Activated naive CD8-positive, alpha-beta T cell treated with anti-CD3 and anti-CD28 coated beads, Interleukin-2, amount 50 U/mL, for 24 hours (primary cell): ENCODE measurements at regions not wholly inside any gene's neighbourhood (a gene's known extent, or its start where the extent isn't known, plus 50 kb on each side); places are given as distances from the start of the nearest gene placed in this dataset.

Experiments
- ATAC-seq: fragments of 150-1000 bp; cut with Tn5 transposase; one replicate; pipeline ENCODE4 v1.10.0; 2021
- DNase-seq: peaks from one replicate; pipeline ENCODE4 v3.0.0; 2021
- H3K27ac Mint-ChIP-seq: one replicate; pipeline ENCODE4 v1.8.0; 2021; ENCODE audit warnings: mild to moderate bottlenecking, mixed read lengths
- H3K27me3 Mint-ChIP-seq: one replicate; pipeline ENCODE4 v1.8.0; 2021; ENCODE audit warnings: mixed read lengths
- H3K36me3 Mint-ChIP-seq: one replicate; pipeline ENCODE4 v1.8.0; 2021; ENCODE audit warnings: low read depth, mixed read lengths
- H3K4me1 Mint-ChIP-seq: one replicate; pipeline ENCODE4 v1.8.0; 2021; ENCODE audit warnings: mixed read lengths
- H3K4me3 Mint-ChIP-seq: one replicate; pipeline ENCODE4 v1.8.0; 2021; ENCODE audit warnings: mild to moderate bottlenecking, moderate library complexity, mixed read lengths
- H3K9me3 Mint-ChIP-seq: one replicate; pipeline ENCODE4 v1.8.0; 2021; ENCODE audit warnings: mixed read lengths

DNA sequence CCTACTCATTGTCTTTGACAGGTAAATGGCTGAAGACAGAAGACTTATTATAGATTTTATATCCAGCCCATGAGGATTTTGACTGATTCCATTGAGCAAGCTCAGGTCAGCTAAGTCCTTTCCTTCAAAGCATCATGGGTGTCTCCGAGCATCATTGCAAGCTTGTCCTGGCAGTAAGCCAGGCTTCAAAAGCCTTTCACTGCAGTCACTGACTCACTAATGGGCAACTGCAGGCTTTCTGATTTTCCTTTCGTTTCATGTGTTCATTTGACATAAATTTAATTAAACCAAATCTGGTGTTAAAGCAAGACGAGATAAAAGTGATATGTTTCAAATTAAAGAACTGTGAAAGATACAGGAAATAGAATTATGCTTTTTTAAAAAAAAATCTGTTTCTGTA lies 426.2 kb downstream of the ANXA1 start:
- no peak for DNase-seq
- H3K9me3 Mint-ChIP-seq, result no peaks in the 10 kb centered on the region
- no peaks in the 10 kb centered on the region for H3K36me3 Mint-ChIP-seq
- no peak overlapping the region for H3K4me3 Mint-ChIP-seq
- no peaks in the 10 kb centered on the region for H3K27me3 Mint-ChIP-seq
- H3K4me1 Mint-ChIP-seq, result no peaks in the 10 kb centered on the region
- no peak overlapping the region for H3K27ac Mint-ChIP-seq
- no peak for ATAC-seq

DNA sequence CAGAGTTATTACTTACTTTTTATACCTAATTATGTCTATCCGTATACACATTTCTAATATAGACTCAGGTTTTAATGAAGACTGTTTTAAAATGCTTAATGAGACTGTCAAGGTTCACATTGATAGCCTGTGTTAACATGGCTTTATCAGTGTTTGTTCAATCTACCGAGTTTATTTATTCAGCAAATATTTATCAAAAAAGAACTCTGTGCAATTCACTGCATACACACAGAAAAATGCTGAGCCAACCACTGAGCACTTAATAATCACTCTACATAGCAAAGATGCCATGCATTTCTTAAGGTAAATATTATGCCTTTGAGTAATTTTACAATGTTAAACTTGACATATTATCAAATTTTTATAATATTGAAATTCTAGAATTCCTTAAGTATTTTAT lies 428.2 kb downstream of the ANXA1 start:
- no peak for ATAC-seq
- no peaks in the 10 kb centered on the region for H3K9me3 Mint-ChIP-seq
- no peak for DNase-seq
- no peaks in the 10 kb centered on the region for H3K36me3 Mint-ChIP-seq
- no peak overlapping the region for H3K4me3 Mint-ChIP-seq
- no peaks in the 10 kb centered on the region for H3K27me3 Mint-ChIP-seq
- no peaks in the 10 kb centered on the region for H3K4me1 Mint-ChIP-seq
- H3K27ac Mint-ChIP-seq, result no peak overlapping the region

DNA sequence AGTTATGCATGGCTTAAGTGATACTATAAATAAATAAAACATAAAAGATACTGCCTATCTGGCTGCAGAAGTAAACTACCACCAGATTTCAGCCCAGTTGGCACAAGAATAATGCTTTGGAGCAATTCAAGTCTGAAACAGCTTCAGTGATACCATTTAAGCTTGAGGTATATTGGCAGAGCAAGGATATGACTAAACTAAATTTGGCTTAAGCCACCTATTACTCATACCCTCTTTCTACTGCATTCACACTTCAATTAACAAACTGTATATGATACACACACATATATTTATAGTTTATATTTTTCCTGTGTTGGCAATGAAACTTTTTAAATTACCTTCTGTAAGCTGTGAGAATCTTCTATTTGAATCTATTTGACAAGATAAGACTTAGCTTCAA lies 431.9 kb downstream of the ANXA1 start:
- no peaks in the 10 kb centered on the region for H3K27me3 Mint-ChIP-seq
- H3K27ac Mint-ChIP-seq, result no peak overlapping the region
- no peak for ATAC-seq
- no peaks in the 10 kb centered on the region for H3K36me3 Mint-ChIP-seq
- no peak for DNase-seq
- H3K9me3 Mint-ChIP-seq, result no peaks in the 10 kb centered on the region
- no peaks in the 10 kb centered on the region for H3K4me1 Mint-ChIP-seq
- H3K4me3 Mint-ChIP-seq, result no peak overlapping the region

- Mint-ChIP-seq H3K27ac (no peak overlapping the region), H3K27me3 (no peaks in the 10 kb centered on the region), H3K9me3 (no peaks in the 10 kb centered on the region), H3K4me3 (no peak overlapping the region), H3K4me1 (no peaks in the 10 kb centered on the region), H3K36me3 (no peaks in the 10 kb centered on the region)
- ATAC-seq (no peak), DNase-seq (no peak)
Observed at GRCh38 chr9:73595036-73595545, 443.4 kb downstream of the ANXA1 start.

- Mint-ChIP-seq H3K4me3 (no peak overlapping the region), H3K36me3 (no peaks in the 10 kb centered on the region), H3K9me3 (no peaks in the 10 kb centered on the region), H3K27ac (no peak overlapping the region), H3K27me3 (no peaks in the 10 kb centered on the region), H3K4me1 (no peaks in the 10 kb centered on the region)
- ATAC-seq (no peak), DNase-seq (no peak)
Observed at GRCh38 chr9:73596321-73596720, 444.7 kb downstream of the ANXA1 start.

GRCh38 chr9:73597039-73597438 lies 445.4 kb downstream of the ANXA1 start:
- Mint-ChIP-seq H3K27me3 (no peaks in the 10 kb centered on the region), H3K4me1 (no peaks in the 10 kb centered on the region), H3K36me3 (no peaks in the 10 kb centered on the region), H3K27ac (no peak overlapping the region), H3K4me3 (no peak overlapping the region), H3K9me3 (no peaks in the 10 kb centered on the region)
- ATAC-seq (no peak), DNase-seq (no peak)

DNA sequence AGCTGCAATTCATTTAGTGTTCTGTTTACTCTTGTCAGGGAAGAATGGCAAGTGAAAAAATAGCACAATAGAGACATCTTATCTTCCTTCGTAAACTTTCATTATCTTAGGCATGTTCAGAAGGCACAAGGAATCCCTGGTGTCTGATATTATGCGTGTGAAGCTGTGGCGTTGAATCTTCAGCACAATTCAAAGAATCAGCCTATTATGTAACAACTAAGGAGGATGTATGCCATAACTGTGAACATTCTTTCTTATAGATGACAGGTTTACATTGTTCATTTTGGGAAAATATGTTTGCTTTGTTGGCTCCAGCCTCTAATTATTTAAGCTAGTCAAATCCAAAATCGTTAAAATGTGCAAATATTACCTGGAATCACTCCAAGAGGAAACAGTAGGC lies 446.1 kb downstream of the ANXA1 start:
- no peak for DNase-seq
- Mint-ChIP-seq H3K27me3 (no peaks in the 10 kb centered on the region), H3K9me3 (no peaks in the 10 kb centered on the region), H3K27ac (no peak overlapping the region), H3K4me3 (no peak overlapping the region), H3K36me3 (no peaks in the 10 kb centered on the region), H3K4me1 (no peaks in the 10 kb centered on the region)
- ATAC-seq, result no peak

DNA sequence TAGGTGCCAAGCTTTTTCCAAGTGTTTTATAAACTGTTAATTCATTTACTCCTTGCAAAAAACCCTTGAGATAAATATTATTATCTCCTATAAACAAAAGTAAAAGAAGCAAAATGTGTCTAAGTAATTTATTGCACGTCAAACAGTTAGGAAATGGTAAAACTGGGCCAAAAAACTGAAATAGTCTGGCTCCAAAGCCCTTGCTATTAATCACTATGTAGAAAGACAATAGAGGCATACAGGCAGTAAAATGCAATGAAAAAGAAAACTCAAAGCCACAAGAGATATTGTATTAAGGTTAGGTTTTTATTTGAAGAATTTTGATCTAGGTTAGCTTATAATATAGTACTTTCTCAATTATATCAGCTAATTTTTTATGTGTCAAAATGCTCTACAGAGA lies 457.7 kb downstream of the ANXA1 start:
- ATAC-seq (no peak), DNase-seq (no peak)
- Mint-ChIP-seq H3K4me1 (no peaks in the 10 kb centered on the region), H3K27me3 (no peaks in the 10 kb centered on the region), H3K9me3 (no peaks in the 10 kb centered on the region), H3K4me3 (no peak overlapping the region), H3K27ac (no peak overlapping the region), H3K36me3 (no peaks in the 10 kb centered on the region)

GRCh38 chr9:73611032-73611431 lies 459.4 kb downstream of the ANXA1 start:
- H3K27ac Mint-ChIP-seq, result no peak overlapping the region
- no peak for ATAC-seq
- H3K27me3 Mint-ChIP-seq, result no peaks in the 10 kb centered on the region
- no peak overlapping the region for H3K4me3 Mint-ChIP-seq
- H3K36me3 Mint-ChIP-seq, result no peaks in the 10 kb centered on the region
- no peaks in the 10 kb centered on the region for H3K4me1 Mint-ChIP-seq
- no peaks in the 10 kb centered on the region for H3K9me3 Mint-ChIP-seq
- no peak for DNase-seq

- Mint-ChIP-seq H3K27me3 (no peaks in the 10 kb centered on the region), H3K9me3 (no peaks in the 10 kb centered on the region), H3K36me3 (no peaks in the 10 kb centered on the region), H3K27ac (no peak overlapping the region), H3K4me3 (no peak overlapping the region), H3K4me1 (no peaks in the 10 kb centered on the region)
- DNase-seq (no peak), ATAC-seq (no peak)
Observed at GRCh38 chr9:73613092-73613701, 461.5 kb downstream of the ANXA1 start.

DNA sequence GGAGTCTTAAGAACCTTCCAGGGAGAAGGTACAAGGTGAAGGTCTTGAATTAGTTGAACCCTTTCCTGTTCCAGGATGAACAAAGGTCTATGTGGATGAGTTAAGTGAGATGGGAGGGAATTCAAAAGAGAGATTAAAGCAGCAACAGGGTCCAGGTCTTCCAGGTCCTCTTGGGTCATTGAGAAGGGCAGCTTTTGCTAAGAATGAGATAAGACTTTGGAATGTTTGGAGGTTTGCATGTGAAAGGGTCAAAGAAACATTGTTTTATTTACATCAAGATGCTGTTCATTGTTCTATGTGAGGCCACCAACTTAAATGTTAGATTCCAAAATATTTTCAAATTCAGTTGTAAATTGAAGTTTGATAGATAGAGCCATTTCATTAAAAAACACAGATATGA lies 463.9 kb downstream of the ANXA1 start:
- no peak for ATAC-seq
- Mint-ChIP-seq H3K9me3 (no peaks in the 10 kb centered on the region), H3K4me3 (no peak overlapping the region), H3K27me3 (no peaks in the 10 kb centered on the region), H3K36me3 (no peaks in the 10 kb centered on the region), H3K27ac (no peak overlapping the region), H3K4me1 (no peaks in the 10 kb centered on the region)
- no peak for DNase-seq

GRCh38 chr9:73617586-73617985 lies 465.9 kb downstream of the ANXA1 start:
- no peaks in the 10 kb centered on the region for H3K4me1 Mint-ChIP-seq
- no peaks in the 10 kb centered on the region for H3K27me3 Mint-ChIP-seq
- no peaks in the 10 kb centered on the region for H3K9me3 Mint-ChIP-seq
- H3K36me3 Mint-ChIP-seq, result no peaks in the 10 kb centered on the region
- H3K4me3 Mint-ChIP-seq, result no peak overlapping the region
- ATAC-seq, result no peak
- H3K27ac Mint-ChIP-seq, result no peak overlapping the region
- DNase-seq, result no peak

- Mint-ChIP-seq H3K9me3 (peaks cover 3% of the 10 kb centered on the region), H3K4me1 (no peaks in the 10 kb centered on the region), H3K27ac (no peak overlapping the region)
Observed at GRCh38 chr9:73640971-73641370, 489.3 kb downstream of the ANXA1 start.

DNA sequence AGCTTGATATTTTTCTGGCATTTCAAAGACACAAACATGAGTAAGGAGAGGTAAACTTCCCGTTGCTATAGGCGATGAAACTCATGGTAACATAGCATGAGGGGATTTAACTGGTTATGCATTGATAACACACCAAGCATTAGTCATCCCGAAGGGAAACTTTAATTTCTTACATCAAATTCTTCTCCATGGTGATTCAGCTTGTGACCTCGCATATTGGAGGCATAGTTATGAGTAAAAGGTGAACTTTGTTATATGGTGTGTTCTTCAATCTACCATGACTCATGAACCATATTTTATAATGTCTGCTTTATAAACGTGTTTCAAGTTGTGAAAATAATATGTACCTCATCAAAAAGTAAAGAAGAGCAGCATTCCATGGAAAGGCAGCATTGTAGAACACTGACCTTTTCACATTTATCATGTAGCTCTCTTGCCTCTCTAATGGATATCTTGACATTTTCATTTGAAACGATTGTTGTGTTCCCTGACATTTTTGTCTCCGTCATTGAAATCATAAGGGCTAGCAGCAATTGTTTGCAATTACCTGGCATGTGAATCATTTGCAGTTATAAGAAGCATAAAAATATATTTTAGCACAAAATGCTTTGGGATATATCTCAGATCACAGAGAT lies 491.8 kb downstream of the ANXA1 start:
- Mint-ChIP-seq H3K4me1 (no peaks in the 10 kb centered on the region), H3K27me3 (no peaks in the 10 kb centered on the region), H3K36me3 (no peaks in the 10 kb centered on the region), H3K4me3 (no peak overlapping the region), H3K9me3 (peaks cover 13% of the 10 kb centered on the region), H3K27ac (no peak overlapping the region)
- no peak for ATAC-seq
- no peak for DNase-seq

More at GRCh38 chr9:73640971-73641370, 489.3 kb downstream of the ANXA1 start:
- ATAC-seq (no peak), DNase-seq (no peak)
- Mint-ChIP-seq H3K27me3 (no peaks in the 10 kb centered on the region), H3K36me3 (no peaks in the 10 kb centered on the region), H3K4me3 (no peak overlapping the region)

GRCh38 chr9:73647560-73647959 lies 495.9 kb downstream of the ANXA1 start:
- Mint-ChIP-seq H3K4me1 (no peaks in the 10 kb centered on the region), H3K27me3 (no peaks in the 10 kb centered on the region), H3K9me3 (peaks cover 10% of the 10 kb centered on the region), H3K36me3 (no peaks in the 10 kb centered on the region), H3K27ac (no peak overlapping the region), H3K4me3 (no peak overlapping the region)
- no peak for DNase-seq
- ATAC-seq, result no peak

DNA sequence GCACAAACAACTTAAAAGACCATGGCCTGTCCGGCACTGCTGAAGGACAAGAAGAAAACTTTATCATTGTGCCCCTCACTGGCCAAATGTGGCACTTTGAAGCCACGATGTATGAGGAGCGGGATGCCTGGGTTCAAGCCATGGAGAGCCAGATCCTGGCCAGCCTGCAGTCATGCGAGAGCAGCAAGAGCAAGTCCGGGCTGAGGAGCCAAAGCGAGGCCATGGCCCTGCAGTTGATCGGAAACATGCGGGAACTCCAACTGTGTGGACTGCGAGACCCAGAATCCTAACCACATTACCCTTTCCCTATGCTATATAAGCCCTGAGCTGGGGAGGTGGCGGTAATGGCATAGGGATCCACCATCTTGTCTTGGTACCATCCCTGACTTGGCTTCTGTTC lies 497.9 kb downstream of the ANXA1 start:
- no peak overlapping the region for H3K4me3 Mint-ChIP-seq
- no peaks in the 10 kb centered on the region for H3K27me3 Mint-ChIP-seq
- H3K4me1 Mint-ChIP-seq, result no peaks in the 10 kb centered on the region
- no peak overlapping the region for H3K27ac Mint-ChIP-seq
- DNase-seq (no peak), ATAC-seq (no peak)
- no peaks in the 10 kb centered on the region for H3K36me3 Mint-ChIP-seq
- H3K9me3 Mint-ChIP-seq, result peaks cover 21% of the 10 kb centered on the region
